SKM-1 treated with dmso at 0.1 percent for 144 hours (cell line): ENCODE measurements at regions not wholly inside any gene's neighbourhood (a gene's known extent, or its start where the extent isn't known, plus 50 kb on each side); places are given as distances from the start of the nearest gene placed in this dataset.
"Not testable (repeated sequence)": the region's sequence is repeated elsewhere in the genome, so short reads cannot be mapped to it uniquely, and the experiment has no call there.

ENCODE experiments used
- DNase-seq: peaks from one replicate; lab custom pipeline; 2025; ENCODE audit not compliant: unreplicated experiment; lab: John Stamatoyannopoulos, UW

- no peak for DNase-seq
These were observed 59.2 kb upstream of the TMEM47 start for GRCh38 chrX:34716302-34716701.

- no peak for DNase-seq
These were observed 77.3 kb upstream of the TMEM47 start for GRCh38 chrX:34734383-34734782.

GRCh38 chrX:34744521-34744920 is 87.4 kb upstream of the TMEM47 start:
- DNase-seq, result no peak

- no peak for DNase-seq
These were observed 92.8 kb upstream of the TMEM47 start for GRCh38 chrX:34749896-34750295.

- no peak for DNase-seq
These were observed 107.8 kb upstream of the TMEM47 start for GRCh38 chrX:34764852-34765361.

GRCh38 chrX:34768290-34768689 is 111.2 kb upstream of the TMEM47 start:
- no peak for DNase-seq

GRCh38 chrX:34770511-34770910 is 113.4 kb upstream of the TMEM47 start:
- DNase-seq, result no peak

GRCh38 chrX:34778916-34779315 is 121.8 kb upstream of the TMEM47 start:
- no peak for DNase-seq

- no peak for DNase-seq
These were observed 132.9 kb upstream of the TMEM47 start for GRCh38 chrX:34790026-34790425.

GRCh38 chrX:34805951-34806350 is 136.6 kb upstream of the FAM47B start:
- no peak for DNase-seq

GRCh38 chrX:34809096-34809495 is 133.5 kb upstream of the FAM47B start:
- no peak for DNase-seq

- DNase-seq, result no peak
These were observed 132.2 kb upstream of the FAM47B start for GRCh38 chrX:34810364-34810763.

GRCh38 chrX:34810916-34811315 is 131.7 kb upstream of the FAM47B start:
- DNase-seq, result no peak

GRCh38 chrX:34813618-34814017 is 129.0 kb upstream of the FAM47B start:
- DNase-seq, result no peak

- DNase-seq, result no peak
These were observed 115.6 kb upstream of the FAM47B start for GRCh38 chrX:34826964-34827363.

- DNase-seq, result no peak
These were observed 103.1 kb upstream of the FAM47B start for GRCh38 chrX:34839451-34839850.

- DNase-seq, result not testable (repeated sequence)
These were observed 101.4 kb upstream of the FAM47B start for GRCh38 chrX:34841205-34841604.

GRCh38 chrX:34848281-34848680 is 94.3 kb upstream of the FAM47B start:
- no peak for DNase-seq

GRCh38 chrX:34849371-34849770 is 93.2 kb upstream of the FAM47B start:
- DNase-seq, result no peak

- DNase-seq, result no peak
These were observed 83.4 kb upstream of the FAM47B start for GRCh38 chrX:34859191-34859590.

GRCh38 chrX:34863906-34864305 is 78.7 kb upstream of the FAM47B start:
- DNase-seq, result no peak

GRCh38 chrX:34866646-34867045 is 76.0 kb upstream of the FAM47B start:
- no peak for DNase-seq

GRCh38 chrX:34868633-34869032 is 74.0 kb upstream of the FAM47B start:
- no peak for DNase-seq
